Gastroesophageal sphincter (tissue), 3 donors: ENCODE measurements at regions not wholly inside any gene's neighbourhood (a gene's known extent, or its start where the extent isn't known, plus 50 kb on each side); places are given as distances from the start of the nearest gene placed in this dataset.

Source experiments
- CTCF ChIP-seq, 4 experiments: fragments of 200-600 bp in 2 of 4; fragments of 450-650 bp in 2 of 4; sonication (generic) in 1 of 4; IDR thresholded peaks; one replicate each; pipeline ENCODE4 v1.5.1; 2017 to 2019; ENCODE audit warnings: antibody characterized with exemption in 4 of 4, mild to moderate bottlenecking in 2 of 4, moderate library complexity in 2 of 4
- EP300 ChIP-seq: sonication (generic); formaldehyde crosslinking; IDR thresholded peaks from one replicate; pipeline ENCODE4 v1.6.1; 2017; ENCODE audit warnings: antibody characterized with exemption, mild to moderate bottlenecking
- POLR2A ChIP-seq, 2 donors: fragments of 450-650 bp; IDR thresholded peaks; one replicate each; pipeline ENCODE4 v1.6.1; 2017; ENCODE audit warnings: antibody characterized with exemption in 2 of 2, mild to moderate bottlenecking in 2 of 2, moderate library complexity in 1 of 2
- POLR2AphosphoS5 ChIP-seq: sonication (generic); formaldehyde crosslinking; IDR thresholded peaks from one replicate; pipeline ENCODE4 v1.6.1; 2017; ENCODE audit warnings: antibody characterized with exemption

GRCh38 chr1:222042120-222042519 is 300.2 kb upstream of the DUSP10 start:
- TF ChIP-seq POLR2A (IDR thresholded peaks at IDR 0.05) (no peak), CTCF (IDR thresholded peaks at IDR 0.05) (no peak), POLR2AphosphoS5 (no peak), EP300 (no peak)
